NCI-H2227 (cell line): ENCODE measurements at regions not wholly inside any gene's neighbourhood (a gene's known extent, or its start where the extent isn't known, plus 50 kb on each side); places are given as distances from the start of the nearest gene placed in this dataset.
"Not testable (repeated sequence)": the region's sequence is repeated elsewhere in the genome, so short reads cannot be mapped to it uniquely, and the experiment has no call there.

ENCODE experiments used
- DNase-seq: peaks from one replicate; lab custom pipeline; 2025; ENCODE audit not compliant: unreplicated experiment; lab: John Stamatoyannopoulos, UW

DNA sequence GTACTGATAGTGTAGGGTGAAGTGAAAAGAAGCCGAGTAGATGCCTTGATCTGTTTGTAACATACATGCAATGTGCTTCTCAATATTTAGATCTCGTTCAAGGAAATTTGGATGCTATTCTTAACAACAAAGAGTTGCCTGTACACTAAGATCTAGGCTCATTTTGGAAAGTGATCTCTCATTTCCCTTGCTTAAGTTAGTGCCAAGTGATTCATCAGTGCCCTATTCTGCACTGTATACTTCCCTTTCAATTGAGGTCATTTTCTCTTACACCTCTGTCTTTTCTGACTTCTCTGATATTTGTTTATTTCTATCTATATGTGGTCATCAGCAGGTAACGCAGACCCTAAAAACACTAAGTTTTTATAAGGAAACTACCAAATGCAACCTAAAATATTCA lies 528.6 kb upstream of the PTPRD start:
- DNase-seq: no peak

DNA sequence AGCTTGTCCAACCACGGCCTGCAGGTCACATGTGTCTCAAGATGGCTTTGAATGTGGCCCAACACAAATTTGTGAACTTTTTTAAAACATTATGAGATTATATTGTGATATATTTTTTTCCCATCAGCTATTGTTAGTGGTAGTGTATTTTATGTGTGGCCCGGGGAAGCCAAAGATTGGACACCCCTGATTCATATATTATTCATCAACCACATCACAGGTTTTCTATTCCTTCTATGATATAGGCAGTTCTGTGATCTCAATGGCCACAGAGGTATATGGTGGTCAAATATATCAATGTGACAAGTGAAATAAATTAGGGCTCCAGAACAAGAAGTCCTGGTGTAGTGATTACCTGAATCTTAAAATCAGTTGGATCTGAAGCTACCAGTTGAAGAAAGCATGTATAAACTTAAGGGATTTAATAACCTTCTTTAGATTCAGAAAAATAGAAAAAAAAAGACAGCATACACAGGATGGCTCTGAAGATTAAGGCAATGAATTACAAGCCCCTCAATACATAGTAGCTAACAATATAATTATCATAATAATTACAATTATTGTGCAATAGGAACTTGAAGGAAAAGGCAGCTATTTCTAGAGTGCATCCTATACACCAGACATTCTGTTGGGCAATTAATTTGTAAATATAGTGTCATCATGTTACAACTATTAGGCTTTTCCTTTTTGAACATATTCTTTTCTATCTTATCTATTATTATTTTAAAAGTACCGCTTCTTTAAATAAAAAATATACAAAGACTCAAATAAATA lies 530.4 kb upstream of the PTPRD start:
- DNase-seq: no peak

DNA sequence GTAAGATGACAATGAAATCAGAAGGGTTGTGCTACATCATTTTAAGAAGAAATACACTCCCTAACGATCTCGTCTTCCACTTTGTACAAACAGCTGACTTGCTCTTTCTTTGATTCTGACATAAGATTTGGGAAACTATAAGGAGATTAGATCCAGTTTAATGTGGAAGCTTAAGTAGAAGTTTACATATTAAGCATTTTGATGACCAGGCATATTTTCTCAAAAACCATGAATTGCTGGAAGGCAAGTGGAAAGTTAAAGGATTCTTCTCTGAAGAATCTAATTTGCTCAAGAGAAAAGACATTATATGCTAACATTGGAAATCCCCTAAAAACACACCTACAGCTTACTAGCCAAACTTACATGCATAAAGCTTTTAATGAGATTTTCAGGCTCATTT lies 531.9 kb upstream of the PTPRD start:
- no peak for DNase-seq

DNA sequence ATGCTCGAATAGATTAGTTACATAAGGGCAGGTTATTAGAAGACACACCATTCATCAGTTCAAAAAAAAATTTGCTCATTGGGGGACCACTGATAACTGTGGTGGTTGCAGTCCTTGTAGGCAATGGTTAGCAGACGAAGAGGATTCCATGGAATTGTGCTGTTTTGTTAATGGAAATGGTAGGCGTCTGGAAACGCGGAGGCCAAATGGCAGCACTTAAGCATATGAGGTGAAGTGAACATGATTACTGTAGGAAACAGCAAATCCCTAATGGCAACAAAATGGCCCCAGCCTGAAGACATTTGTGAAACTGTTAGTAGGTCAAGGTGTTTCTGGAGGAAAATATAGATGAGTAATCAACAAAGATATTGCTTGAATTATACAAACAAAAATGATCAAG lies 535.4 kb upstream of the PTPRD start:
- no peak for DNase-seq

DNA sequence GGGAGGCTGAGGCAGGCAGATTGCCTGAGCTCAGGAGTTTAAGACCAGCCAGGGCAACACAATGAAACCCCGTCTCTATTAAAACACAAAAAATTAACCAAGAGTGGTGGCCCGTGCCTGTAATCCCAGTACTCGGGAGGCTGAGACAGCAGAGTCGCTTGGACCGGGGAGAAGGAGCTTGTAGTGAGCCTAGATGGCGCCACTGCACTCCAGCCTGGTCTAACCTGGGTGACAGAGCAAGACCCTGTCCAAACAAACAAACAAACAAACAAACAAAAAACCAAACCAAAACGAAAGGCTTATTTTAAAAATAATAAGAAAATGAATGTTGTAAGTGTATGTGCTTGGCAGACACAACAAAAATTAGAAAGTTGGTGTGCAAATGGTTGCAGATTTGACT lies 536.3 kb upstream of the PTPRD start:
- DNase-seq: no peak

DNA sequence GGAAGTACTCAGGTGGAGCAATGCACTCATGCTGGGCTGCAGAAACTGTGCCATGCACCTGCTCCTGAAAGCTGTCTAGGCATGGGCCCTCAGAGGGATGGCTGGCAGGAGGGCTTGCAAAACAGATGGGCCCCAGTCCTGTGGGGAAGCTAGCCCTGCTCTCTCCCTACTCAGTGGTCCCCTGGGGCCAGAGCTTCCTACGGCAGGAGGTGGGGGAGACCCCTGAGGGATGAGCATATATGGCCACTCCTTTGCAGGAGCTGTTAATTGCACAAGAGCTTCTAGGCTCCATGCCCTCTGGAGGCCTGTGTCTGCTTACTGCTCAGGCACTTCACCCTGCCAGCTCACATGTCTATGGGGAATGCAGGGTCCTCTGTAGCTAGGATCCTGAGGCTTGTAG lies 545.3 kb upstream of the PTPRD start:
- DNase-seq: no peak

DNA sequence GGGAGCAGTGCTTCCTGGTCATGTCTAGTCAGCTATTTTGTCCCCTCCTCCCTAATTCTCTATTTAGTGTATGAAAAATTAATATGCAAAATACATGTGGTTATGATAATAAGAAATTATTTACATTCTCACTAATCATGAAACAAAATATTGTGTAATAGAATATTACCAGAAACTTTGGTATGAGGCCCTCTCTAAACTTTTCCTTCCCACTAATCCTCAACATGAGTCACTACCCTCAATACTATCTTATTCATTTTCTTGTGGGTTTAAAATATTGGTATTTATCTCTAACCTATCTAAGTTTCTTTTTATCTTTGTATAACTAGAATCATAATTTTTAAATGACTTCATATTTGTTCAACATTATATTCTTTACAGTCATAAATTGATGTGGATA lies 545.9 kb upstream of the PTPRD start:
- DNase-seq: no peak

DNA sequence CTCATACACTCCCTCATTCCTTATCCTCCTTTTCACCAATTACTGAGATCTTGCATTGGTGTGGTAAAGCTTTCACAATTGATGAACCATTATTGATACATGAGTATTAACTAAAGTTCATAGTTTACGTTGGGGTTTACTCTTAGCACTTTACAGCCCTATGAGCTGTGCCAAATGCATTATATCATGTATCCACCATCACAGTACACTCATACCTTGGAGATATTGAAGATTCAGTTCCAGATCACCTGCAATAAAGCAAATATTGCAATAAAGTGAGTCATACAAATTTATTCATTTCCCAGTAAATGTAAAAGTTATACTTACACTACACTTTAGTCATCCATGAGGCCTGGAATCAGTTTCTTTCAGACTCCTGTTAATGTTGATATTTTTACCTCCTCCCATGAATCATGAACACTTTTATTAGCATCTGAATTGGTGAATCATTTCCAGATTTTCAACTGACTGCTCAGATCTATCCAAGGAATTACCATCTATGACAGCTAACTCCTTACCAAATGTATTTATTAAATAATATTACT lies 546.6 kb upstream of the PTPRD start:
- no peak for DNase-seq

DNA sequence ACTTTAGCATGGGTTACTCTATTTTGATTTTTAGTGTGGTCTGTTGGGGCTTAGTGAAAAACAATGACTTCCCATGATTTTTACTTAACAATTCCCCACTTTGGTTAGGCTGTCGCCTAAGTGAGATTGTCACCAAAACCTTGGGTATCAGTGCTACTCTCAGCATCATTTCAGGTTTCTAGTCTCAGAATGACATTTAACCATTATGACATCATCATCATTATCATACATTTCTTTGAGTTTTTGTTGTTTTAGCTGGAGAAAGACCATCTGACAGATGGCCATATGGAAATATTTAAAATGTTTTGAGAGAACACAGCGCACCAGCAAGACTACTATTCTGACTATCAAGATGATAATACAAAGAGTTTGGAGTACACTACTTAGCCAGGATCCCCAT lies 551.0 kb upstream of the PTPRD start:
- no peak for DNase-seq

DNA sequence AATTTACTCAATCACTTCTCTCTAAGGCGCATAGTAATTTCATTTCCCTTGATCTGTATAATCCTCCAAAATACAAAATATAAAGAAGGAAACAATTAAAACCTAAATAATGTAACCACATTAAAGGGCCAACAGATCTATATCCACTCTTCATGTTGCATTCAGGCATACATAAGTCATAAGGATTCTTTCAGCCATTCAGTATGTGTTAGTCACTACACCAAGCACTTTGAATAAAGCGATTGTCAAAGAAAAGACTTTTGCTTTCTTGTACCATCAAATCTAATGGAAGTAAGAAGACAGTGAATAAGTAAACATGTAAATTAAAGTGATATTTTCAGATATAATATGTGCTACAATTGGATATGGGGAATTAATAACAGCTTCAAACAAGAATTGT lies 569.2 kb upstream of the PTPRD start:
- DNase-seq: no peak

DNA sequence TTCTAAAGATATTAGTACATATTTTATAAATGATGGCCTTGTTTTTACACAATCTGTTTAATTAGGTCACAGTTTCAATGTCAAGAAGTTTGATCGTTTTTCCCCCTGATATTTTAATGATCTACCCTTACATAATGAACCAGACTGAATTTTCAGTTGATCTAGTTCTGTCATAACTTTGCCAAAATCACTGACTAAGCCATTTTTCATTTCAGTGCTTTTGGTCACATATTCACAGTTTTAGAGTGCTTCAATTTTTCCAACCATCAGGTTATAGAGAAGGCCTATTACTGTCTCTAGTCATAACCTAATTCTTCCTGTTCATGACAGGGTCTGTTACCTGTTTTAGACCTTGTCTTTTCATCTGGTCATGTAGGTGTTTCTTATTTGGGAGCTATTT lies 577.9 kb upstream of the PTPRD start:
- DNase-seq: no peak

DNA sequence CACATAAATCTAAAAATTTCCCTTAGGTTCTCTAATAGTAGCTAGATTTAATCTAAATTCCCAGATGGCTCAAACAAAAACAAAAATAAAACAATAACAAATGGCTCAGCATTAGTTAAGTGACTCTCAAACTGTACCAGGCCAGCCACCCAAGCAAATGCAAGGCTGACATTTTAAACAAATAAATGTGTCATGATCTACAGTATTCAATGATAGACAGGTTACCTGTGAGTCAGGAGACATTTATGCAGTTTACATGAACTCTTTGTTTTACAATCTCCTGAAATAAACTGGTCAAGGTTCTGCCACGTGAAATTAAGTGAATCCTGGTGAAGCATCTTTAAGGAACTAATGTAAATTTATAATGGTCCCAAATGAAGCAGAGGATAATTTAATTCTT lies 580.2 kb upstream of the PTPRD start:
- no peak for DNase-seq

DNA sequence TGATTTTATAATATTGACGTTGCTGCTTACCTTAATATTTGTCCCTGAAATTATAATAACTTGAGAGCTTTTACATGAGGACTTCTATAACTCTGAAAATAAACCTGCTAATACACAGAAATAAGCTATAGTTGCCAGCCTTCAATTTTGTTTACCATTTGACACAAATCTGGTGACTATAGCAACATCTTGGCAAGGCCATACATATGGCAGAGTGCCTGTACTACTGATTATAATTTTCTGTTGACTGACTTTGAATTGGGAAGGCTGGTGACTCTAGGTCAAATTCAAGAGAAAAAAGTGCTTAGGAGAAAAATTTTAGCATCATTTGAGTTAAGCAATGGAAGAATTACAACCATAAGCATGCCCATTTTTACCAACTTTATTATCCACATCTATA lies 581.4 kb upstream of the PTPRD start:
- DNase-seq: no peak

DNA sequence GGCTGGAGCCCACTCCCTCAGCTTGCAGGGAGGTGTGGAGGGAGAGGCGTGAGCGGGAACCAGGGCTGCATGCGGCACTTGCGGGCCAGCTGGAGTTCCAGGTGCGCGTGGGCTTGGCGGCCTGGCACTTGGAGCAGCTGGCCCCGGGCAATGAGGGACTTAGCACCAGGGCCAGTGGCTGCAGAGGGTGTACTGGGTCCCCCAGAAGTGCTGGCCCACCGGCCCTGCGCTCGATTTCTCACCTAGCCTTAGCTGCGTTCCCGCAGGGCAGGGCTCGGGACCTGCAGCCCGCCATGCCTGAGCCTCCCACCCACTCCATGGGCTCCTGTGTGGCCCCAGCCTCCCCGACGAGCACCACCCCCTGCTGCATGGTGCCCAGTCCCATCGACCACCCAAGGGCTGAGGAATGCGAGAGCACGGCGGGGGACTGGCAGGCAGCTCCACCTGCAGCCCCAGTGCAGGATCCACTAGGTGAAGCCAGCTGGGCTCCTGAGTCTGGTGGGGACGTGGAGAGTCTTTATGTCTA lies 584.1 kb upstream of the PTPRD start:
- not testable (repeated sequence) for DNase-seq

DNA sequence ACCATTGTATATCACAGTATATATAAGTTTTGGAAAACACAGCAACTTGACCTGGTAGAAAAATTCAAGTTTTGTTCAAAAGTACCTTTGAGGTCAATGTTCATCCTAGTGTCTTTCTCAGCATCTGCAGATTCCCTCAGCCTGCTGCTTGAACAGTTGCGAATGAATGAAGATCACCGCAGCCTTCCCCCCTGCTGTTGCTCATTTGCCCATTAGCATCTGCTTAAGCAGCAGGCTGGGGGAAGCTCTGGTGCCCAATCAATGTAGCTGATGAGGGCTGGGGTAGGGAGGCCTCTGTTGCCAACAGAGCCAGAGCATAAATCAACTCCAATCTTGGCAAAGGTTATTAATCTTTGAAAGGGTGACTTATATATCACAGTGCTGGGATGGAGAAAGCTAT lies 586.5 kb upstream of the PTPRD start:
- no peak for DNase-seq

DNA sequence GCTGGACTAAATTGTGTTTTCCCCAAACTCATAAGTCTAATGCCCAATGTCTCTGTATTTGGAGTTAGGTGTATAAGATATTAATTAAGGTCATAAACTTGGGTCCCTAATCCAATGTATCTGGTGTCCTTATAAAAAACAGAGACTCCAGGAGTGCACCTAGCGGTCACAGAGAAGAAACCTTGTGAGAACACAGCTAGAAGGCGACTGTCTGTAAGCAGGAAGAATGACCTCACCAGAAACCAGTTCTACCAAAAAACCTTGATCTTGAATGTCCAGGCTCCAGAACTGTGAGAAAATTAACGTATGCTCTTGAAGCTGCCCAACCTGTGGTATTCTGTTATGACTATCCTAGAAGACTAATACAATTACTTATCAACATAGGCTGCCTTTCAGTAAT lies 591.7 kb upstream of the PTPRD start:
- no peak for DNase-seq

DNA sequence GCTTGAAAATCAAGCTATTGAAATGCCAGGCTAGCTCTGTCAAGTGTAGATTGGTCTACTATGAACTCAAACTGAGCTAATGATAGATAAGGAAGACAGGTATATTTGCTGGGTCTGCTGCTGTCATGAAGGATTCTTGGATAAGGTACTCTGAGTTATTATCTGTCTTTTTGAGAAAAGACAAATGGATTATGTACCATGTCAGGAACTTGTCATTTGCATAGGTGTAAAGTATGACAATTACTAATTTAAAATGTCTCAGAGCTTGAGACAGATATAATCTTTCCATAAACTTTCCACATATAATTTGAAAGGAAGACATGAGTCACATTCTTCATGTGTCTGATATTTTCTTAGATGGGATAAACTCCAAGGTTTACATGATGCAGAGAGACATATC lies 594.1 kb upstream of the PTPRD start:
- no peak for DNase-seq

DNA sequence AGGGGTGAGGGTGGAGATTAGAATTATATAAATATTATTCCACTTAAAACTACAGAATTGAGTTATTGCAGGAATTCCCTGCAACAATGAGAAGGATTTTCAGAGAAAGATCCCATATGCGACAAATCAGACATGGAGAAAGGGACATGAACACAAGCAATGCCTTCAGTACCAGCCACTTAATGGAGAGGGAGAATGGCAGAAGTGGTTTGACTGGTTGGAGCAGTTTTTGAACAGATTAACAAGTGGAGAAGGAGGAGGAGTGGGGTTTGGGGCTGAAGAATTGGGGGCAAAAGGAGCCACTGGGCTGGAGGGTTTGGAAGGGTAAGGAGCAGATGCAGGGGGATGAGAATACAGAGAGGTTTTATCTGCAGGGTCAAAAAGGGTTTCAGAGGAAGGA lies 620.9 kb upstream of the PTPRD start:
- DNase-seq: no peak

DNA sequence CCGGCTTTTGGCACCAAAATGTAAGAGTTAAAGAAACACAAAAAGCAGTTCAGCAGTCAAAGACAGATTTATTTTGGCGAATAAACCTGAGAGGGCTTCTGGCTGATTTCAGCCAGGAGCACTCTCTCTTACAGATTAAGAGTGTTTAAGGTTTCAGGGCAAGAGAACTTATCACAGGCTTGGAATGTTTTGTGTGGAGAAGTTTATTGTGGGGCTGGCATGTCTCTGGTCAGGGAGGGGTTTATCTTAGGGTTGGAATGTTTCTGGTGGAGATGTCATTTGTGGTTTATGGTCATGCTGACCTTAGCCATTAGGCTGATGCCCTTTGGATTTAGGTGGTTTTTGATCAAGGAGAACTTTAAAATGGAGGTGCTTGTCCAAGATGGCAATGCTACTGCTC lies 622.3 kb upstream of the PTPRD start:
- DNase-seq: no peak

DNA sequence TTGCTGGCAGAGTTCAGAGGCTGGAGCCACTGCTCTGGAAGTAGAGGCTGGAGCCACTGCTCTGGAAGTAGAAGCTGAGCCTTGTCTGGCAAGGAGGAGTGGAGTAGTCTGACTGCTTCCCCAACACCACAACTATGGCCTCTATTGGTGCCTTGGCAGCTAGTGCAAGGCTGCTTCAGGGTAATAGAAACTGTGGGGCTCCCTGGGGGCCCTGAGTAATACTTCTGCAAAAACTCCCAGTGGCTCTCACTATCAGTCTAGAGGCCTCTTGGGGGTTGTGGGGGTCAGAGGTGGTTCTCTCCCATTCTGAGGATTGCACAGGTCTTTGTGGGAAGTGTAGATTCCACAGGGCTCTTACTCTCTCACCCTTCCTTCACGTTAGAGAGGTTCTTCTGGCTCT lies 629.0 kb upstream of the PTPRD start:
- DNase-seq: no peak

DNA sequence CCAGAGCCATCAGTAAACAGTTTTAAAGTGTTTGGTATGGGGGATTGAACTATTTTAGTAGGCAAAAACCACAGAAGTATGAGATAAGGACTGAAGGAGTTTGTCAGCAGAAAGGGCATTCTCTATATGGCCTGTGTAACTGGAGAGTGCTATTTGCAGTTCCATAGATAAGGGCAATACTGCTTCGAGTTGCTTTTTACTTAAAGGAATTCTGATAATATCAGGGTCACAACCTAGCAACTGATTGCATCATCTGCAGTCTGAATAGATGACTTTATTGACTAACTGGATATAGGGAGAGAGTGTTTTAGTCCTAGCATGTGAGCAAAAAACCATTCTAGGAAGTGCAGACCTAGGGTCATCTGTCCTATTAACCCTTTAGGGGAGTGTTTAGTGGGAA lies 645.2 kb upstream of the PTPRD start:
- no peak for DNase-seq

DNA sequence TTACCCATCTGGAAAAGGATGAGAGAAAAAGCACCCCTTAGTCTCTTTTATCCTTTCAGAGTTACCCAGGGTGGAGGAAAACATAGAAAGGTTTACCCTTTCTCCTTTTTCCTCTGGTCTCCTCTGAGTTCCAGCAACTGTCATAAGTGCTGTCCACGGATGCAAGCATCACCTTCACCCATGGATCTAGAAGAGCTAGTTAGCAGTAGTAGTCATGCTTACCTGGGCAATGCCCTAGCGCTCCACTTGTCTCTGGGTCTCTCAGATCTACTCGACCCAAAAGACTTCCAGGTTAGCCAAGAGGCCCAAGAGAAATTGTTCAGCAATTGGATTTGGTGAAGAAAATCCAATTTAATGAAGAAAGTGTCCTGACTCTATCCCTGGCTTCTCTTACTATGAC lies 656.2 kb upstream of the PTPRD start:
- DNase-seq: no peak

DNA sequence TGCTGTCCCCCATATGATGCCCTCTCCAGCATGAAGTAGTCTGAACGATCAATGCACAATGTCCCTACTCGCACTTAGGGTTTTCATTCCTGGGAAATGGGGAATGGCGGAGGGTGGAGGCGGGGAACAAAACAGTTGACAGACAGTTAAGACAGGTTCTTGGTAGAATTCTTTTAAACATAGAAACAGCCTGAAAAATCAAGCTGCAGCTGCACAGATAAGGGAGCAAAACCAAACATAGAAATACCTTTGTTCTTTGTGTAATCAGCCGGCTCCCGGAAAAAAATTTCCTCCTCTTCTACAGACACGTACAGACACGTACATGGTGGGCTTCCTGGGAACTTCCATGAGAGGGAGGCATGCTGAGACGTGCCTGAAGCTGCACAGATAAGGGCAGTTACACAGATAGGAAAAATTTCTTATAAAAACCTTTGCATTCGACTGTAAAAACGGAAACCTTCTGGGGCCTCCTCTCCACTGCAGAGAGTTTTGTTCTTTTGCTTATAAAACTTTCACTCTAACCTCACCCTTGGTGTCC lies 662.4 kb upstream of the PTPRD start:
- DNase-seq: no peak
